GM12892 (cell line): ENCODE measurements at regions not wholly inside any gene's neighbourhood (a gene's known extent, or its start where the extent isn't known, plus 50 kb on each side); places are given as distances from the start of the nearest gene placed in this dataset.

ENCODE experiments used
- POLR2A ChIP-seq: IDR thresholded peaks from 2 replicates; pipeline ENCODE4 v1.6.1; 2011; ENCODE audit warnings: low read depth, low read length, control low read depth
- POLR2AphosphoS5 ChIP-seq: IDR thresholded peaks from 2 replicates; pipeline ENCODE4 v1.6.1; 2011; ENCODE audit warnings: low read depth, low read length, control low read depth
- TAF1 ChIP-seq: IDR thresholded peaks from 2 replicates; pipeline ENCODE4 v1.6.1; 2011; ENCODE audit warnings: low read depth, mild to moderate bottlenecking, control low read depth, low read length, borderline replicate concordance

- no peak for TF ChIP-seq POLR2AphosphoS5
- TF ChIP-seq TAF1 = no peak
- TF ChIP-seq POLR2A = no peak
Observed at GRCh38 chr12:115620816-115621215, 656.7 kb downstream of the MED13L start.
